HG03520 (cell line): ENCODE measurements at regions not wholly inside any gene's neighbourhood (a gene's known extent, or its start where the extent isn't known, plus 50 kb on each side); places are given as distances from the start of the nearest gene placed in this dataset.

Experiments
- ATAC-seq: cut with Tn5 transposase; IDR thresholded peaks from one replicate; pipeline ENCODE4 v1.9.1; 2021; ENCODE audit warnings: mild to moderate bottlenecking, moderate library complexity; ENCODE audit not compliant: unreplicated experiment

GRCh38 chr13:50428183-50428877 lies 413.1 kb downstream of the KCNRG start:
- no peak for ATAC-seq

GRCh38 chr13:50435011-50435410 lies 408.5 kb downstream of the DLEU7 start:
- ATAC-seq, result no peak

GRCh38 chr13:50437252-50437651 lies 406.2 kb downstream of the DLEU7 start:
- ATAC-seq, result no peak

- no peak for ATAC-seq
Measured at GRCh38 chr13:50438351-50438750, 405.1 kb downstream of the DLEU7 start.

- ATAC-seq, result no peak
Measured at GRCh38 chr13:50441130-50441529, 402.4 kb downstream of the DLEU7 start.

- ATAC-seq, result no peak
Measured at GRCh38 chr13:50444726-50445125, 398.8 kb downstream of the DLEU7 start.

GRCh38 chr13:50446611-50447010 lies 396.9 kb downstream of the DLEU7 start:
- no peak for ATAC-seq

GRCh38 chr13:50448535-50448998 lies 394.9 kb downstream of the DLEU7 start:
- no peak for ATAC-seq

- no peak for ATAC-seq
Measured at GRCh38 chr13:50449465-50449864, 394.0 kb downstream of the DLEU7 start.

GRCh38 chr13:50450279-50450678 lies 393.2 kb downstream of the DLEU7 start:
- ATAC-seq, result no peak

- no peak for ATAC-seq
Measured at GRCh38 chr13:50451609-50452008, 391.9 kb downstream of the DLEU7 start.

- ATAC-seq, result no peak
Measured at GRCh38 chr13:50452028-50452427, 391.5 kb downstream of the DLEU7 start.

GRCh38 chr13:50452756-50453155 lies 390.7 kb downstream of the DLEU7 start:
- ATAC-seq, result no peak

GRCh38 chr13:50453188-50453587 lies 390.3 kb downstream of the DLEU7 start:
- ATAC-seq, result no peak

- ATAC-seq, result no peak
Measured at GRCh38 chr13:50456111-50456510, 387.4 kb downstream of the DLEU7 start.

GRCh38 chr13:50457415-50458393 lies 385.8 kb downstream of the DLEU7 start:
- ATAC-seq, result no peak

- ATAC-seq, result no peak
Measured at GRCh38 chr13:50459046-50459445, 384.4 kb downstream of the DLEU7 start.

- no peak for ATAC-seq
Measured at GRCh38 chr13:50459658-50460057, 383.8 kb downstream of the DLEU7 start.

- ATAC-seq, result no peak
Measured at GRCh38 chr13:50460358-50460757, 383.1 kb downstream of the DLEU7 start.

- ATAC-seq, result no peak
Measured at GRCh38 chr13:50461189-50461588, 382.3 kb downstream of the DLEU7 start.

- ATAC-seq, result no peak
Measured at GRCh38 chr13:50463719-50464118, 379.8 kb downstream of the DLEU7 start.
